IPS-18a (cell line): ENCODE measurements at regions not wholly inside any gene's neighbourhood (a gene's known extent, or its start where the extent isn't known, plus 50 kb on each side); places are given as distances from the start of the nearest gene placed in this dataset.

Source experiments
- H3K27ac ChIP-seq: one replicate; pipeline ENCODE4 v1.5.1; 2013; ENCODE audit warnings: low read length
- H3K27me3 ChIP-seq: one replicate; pipeline ENCODE4 v1.6.1; 2013; ENCODE audit warnings: mild to moderate bottlenecking, low read length; ENCODE audit not compliant: control insufficient read depth, insufficient read depth
- H3K36me3 ChIP-seq: one replicate; pipeline ENCODE4 v1.6.1; 2013; ENCODE audit warnings: low read depth, low read length; ENCODE audit not compliant: control insufficient read depth
- H3K4me1 ChIP-seq: one replicate; pipeline ENCODE4 v1.6.1; 2013; ENCODE audit warnings: low read depth, low read length; ENCODE audit not compliant: control insufficient read depth
- H3K4me3 ChIP-seq: one replicate; pipeline ENCODE4 v1.5.1; 2013; ENCODE audit warnings: low read length
- H3K9ac ChIP-seq: one replicate; pipeline ENCODE4 v1.6.1; 2013; ENCODE audit warnings: mild to moderate bottlenecking, low read length, moderate library complexity
- H3K9me3 ChIP-seq: one replicate; pipeline ENCODE4 v1.6.1; 2013; ENCODE audit warnings: low read depth, low read length; ENCODE audit not compliant: control insufficient read depth

DNA sequence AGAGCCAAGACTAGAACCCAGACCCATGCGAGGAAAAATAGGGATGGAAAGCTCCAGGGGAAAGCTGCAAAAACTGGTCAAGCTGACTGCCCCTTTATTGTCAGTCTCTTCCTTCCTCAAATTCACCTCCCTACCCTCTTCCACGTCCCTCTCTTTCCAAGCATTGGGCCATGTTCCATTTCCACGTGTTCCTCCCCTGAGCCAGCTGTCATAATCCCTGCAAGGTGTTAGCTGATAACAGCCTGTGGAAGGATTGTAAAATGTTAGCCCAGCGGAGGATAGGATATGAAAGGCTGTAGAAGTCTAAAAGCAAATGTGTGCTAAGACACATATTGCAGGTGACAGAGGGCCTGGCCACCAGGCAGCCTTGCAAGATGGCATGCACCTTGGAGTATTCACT lies 88.0 kb upstream of the MAX start:
- H3K9me3 ChIP-seq = no peaks in the 10 kb centered on the region
- no peak overlapping the region for H3K9ac ChIP-seq
- H3K4me3 ChIP-seq = no peak overlapping the region
- H3K4me1 ChIP-seq = peaks cover 21% of the 10 kb centered on the region
- H3K27me3 ChIP-seq = no peaks in the 10 kb centered on the region
- no peak overlapping the region for H3K27ac ChIP-seq
- H3K36me3 ChIP-seq = no peaks in the 10 kb centered on the region

DNA sequence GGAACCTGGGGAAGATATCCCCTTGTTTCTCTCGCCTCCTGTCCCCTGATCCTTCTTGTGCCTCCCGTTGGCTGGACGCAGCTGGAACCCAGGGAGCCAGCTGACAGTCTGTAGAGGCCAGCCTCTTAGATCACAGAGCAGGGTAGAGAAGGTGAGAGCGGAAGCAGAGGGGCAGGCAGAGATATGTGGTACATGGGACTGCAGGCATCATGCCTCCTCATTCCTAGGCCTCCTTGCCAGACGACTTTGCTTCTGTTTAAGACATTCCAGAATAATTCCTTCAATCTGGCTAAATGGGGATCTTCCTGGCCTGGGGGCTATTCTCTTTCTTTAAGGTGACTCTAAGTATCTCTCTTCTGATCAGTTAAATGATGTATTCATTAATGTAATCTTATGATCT lies 89.4 kb upstream of the MAX start:
- no peaks in the 10 kb centered on the region for H3K27me3 ChIP-seq
- H3K4me1 ChIP-seq = peaks cover 11% of the 10 kb centered on the region
- no peak overlapping the region for H3K4me3 ChIP-seq
- H3K36me3 ChIP-seq = no peaks in the 10 kb centered on the region
- no peak overlapping the region for H3K9ac ChIP-seq
- H3K9me3 ChIP-seq = no peaks in the 10 kb centered on the region
- H3K27ac ChIP-seq = no peak overlapping the region

DNA sequence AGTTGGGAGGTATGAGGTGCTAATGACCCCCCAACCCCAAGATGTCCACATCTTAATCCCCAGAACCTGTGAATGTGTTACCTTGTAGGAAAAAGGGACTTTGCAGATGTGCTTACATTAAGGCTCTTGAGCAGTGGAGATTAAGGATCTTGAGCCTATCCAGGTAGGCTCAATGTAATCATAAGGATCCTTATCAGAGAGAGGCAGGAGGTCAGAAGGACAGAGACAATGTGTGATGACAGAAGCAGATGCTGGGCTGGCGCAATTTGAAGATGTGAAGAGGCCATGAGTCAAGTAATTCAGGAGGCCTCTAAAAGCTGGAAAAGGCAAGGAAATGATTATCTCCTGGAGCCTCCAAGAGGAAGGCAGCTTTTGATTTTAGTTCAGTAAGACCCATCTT lies 90.4 kb upstream of the MAX start:
- Histone ChIP-seq H3K27me3 (no peaks in the 10 kb centered on the region), H3K4me1 (peaks cover 1% of the 10 kb centered on the region), H3K4me3 (no peak overlapping the region), H3K27ac (no peak overlapping the region), H3K36me3 (no peaks in the 10 kb centered on the region), H3K9ac (no peak overlapping the region), H3K9me3 (no peaks in the 10 kb centered on the region)

DNA sequence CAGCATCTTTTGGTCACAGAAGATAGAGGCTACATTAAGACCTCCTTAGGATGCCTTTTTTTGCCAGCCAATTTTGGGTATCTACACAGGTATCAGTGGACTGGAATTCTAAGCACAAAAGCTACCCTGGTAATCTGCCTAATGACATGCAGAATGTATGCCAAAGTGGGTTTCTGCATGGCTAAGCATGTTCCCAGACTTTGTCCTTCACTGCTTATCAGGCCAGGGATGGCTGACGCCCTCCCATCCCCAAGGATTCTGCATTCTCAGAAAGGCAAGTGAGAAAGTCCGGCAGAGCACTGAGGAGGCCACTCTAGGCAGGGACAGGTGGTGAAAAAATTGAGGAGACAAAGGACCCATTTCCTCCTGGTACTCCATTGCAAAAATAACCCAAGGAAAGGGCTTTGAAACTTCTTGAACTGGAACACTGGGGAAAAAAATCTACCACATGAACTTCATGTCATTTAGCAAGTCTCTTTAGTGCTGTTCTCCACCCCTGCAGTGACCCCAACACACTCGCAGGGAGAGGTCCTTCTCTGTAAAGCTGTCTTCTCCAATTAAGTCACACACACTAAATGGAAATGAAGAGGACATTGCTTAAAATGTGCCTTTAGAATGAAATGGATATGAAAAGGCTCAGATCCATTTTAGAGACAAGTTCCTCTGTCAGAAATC lies 91.7 kb upstream of the MAX start:
- Histone ChIP-seq H3K9me3 (no peaks in the 10 kb centered on the region), H3K27ac (no peak overlapping the region), H3K4me3 (no peak overlapping the region), H3K9ac (no peak overlapping the region), H3K36me3 (no peaks in the 10 kb centered on the region), H3K27me3 (no peaks in the 10 kb centered on the region), H3K4me1 (no peaks in the 10 kb centered on the region)

DNA sequence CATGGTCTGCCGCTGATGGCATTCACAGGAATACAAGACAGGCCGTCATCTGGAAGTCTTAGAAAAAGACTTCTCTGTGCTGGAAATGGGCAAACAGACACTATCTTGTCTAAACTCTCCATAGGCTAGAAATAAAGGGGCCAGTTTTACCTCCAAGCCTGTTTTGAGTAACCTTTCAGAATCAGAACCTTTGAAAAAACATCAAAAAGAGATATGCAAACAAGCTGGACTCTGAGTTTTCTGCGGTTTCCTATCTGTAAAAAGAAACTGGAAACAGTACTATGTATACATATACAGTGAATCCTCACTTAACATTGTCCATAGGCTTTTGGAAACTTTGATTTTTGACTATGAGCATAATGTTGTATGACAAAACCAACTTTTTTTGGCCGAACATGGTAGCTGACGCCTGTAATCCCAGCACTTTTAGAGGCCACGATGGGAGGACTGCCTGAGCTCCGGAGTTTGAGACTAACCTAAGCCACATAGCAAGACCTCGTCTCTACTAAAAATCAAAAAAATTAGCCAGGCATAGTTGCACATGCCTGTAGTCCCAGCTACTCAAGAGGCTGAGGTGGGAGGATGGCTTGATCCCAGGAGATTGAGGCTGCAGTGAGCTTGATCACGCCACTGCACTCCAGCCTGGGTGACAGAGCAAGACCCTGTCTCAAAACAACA lies 92.9 kb upstream of the MAX start:
- Histone ChIP-seq H3K27ac (no peak overlapping the region), H3K9ac (no peak overlapping the region), H3K36me3 (no peaks in the 10 kb centered on the region), H3K9me3 (no peaks in the 10 kb centered on the region), H3K27me3 (no peaks in the 10 kb centered on the region), H3K4me3 (no peak overlapping the region), H3K4me1 (no peaks in the 10 kb centered on the region)

DNA sequence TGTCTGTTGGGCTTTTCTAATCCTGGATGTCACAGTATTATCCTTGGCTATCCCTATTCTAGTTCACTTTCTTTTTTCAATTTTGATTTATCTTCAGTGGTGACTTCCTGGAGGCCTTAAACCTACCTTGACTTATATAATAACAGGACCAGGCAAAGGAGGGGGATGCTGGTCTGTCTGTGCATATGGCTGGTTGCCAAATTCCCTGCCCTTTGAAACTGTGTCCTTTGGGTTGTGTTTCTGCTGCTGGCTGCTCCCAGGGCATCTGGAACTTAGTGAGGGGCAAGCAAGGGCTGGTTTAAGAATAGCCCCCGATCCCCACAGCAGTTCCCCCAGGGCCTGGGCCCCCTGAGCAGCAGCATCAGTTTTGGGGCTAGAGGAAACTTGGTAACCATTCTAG lies 96.0 kb upstream of the MAX start:
- no peak overlapping the region for H3K4me3 ChIP-seq
- no peak overlapping the region for H3K9ac ChIP-seq
- no peaks in the 10 kb centered on the region for H3K4me1 ChIP-seq
- no peaks in the 10 kb centered on the region for H3K9me3 ChIP-seq
- no peak overlapping the region for H3K27ac ChIP-seq
- H3K36me3 ChIP-seq = no peaks in the 10 kb centered on the region
- H3K27me3 ChIP-seq = no peaks in the 10 kb centered on the region

DNA sequence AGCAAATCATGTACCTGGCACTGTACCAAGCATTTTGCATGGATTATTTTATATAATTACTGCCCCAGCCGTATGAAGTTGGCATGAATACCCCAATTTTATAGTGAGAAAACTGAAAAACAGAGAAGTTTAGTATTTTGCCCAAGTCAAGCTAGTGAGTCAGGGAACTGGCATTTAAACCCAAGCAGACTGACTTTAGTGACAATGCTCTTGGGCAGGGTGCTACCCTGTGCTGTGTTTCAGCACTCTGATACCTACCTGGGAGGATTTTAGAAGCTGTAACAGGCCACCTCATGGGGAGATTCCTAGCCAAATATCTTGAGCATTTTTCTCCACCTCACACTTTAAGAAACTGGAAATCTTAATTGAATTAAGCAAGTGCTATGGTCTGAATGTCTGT lies 98.1 kb upstream of the MAX start:
- Histone ChIP-seq H3K4me1 (no peaks in the 10 kb centered on the region), H3K27ac (no peak overlapping the region), H3K4me3 (no peak overlapping the region), H3K9me3 (no peaks in the 10 kb centered on the region), H3K36me3 (no peaks in the 10 kb centered on the region), H3K27me3 (no peaks in the 10 kb centered on the region), H3K9ac (no peak overlapping the region)

DNA sequence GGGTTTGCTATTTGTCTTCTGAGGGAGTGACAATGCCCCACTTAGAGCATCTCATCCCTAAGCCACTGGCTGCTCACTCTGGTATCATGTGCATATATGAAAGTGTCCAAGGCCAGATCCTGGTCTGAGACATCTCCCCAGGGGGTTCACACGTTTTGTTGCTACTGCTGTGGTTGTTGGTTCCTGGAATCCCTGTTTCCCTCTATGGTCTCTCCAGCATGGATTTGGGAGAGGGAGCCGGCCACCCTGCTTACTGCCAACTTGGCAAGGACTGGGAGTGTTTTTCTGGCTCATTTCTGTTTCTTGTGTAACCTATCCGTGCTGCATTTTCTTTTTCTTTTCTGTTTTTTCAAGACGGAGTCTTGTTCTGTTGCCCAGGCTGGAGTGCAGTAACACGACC lies 101.3 kb upstream of the MAX start:
- Histone ChIP-seq H3K9ac (no peak overlapping the region), H3K4me3 (no peak overlapping the region), H3K27ac (no peak overlapping the region), H3K9me3 (no peaks in the 10 kb centered on the region), H3K27me3 (no peaks in the 10 kb centered on the region), H3K36me3 (no peaks in the 10 kb centered on the region), H3K4me1 (no peaks in the 10 kb centered on the region)

DNA sequence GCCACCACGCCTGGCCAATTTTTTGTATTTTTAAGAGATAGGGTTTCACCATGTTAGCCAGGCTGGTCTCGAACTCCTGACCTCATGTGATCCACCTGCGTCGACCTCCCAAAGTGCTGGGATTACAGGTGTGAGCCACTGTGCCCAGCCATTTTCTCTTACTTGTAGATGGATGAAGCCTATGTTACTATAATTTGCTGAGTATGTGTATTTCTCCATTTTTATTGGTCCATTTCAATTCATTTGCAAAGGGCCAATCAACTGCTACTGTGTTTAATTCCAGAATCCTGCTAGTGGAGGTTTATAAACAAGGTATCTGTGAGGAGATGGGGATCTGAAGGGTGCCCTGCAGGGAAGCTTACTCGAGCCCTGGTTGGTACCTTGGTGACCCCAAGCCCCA lies 101.7 kb upstream of the MAX start:
- Histone ChIP-seq H3K27me3 (no peaks in the 10 kb centered on the region), H3K27ac (no peak overlapping the region), H3K9me3 (no peaks in the 10 kb centered on the region), H3K36me3 (no peaks in the 10 kb centered on the region), H3K9ac (no peak overlapping the region), H3K4me3 (no peak overlapping the region), H3K4me1 (no peaks in the 10 kb centered on the region)

DNA sequence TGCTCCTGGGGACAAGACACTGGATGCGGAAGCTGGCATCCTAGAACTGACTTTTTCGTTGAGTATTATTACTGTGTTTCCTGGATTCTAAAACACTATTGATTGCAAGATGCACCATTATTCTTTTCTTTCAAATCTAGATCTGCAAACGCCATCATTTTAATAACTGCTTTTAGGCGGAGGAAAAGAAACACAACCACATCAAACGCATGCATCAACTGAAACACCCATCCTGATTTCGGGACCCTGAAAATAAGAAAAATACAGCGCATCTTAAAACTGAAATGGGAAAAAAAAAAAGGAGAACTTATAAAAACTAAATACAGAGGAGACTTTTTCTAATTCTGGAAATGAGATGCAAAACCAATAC lies 103.7 kb upstream of the MAX start:
- H3K9ac ChIP-seq = no peak overlapping the region

DNA sequence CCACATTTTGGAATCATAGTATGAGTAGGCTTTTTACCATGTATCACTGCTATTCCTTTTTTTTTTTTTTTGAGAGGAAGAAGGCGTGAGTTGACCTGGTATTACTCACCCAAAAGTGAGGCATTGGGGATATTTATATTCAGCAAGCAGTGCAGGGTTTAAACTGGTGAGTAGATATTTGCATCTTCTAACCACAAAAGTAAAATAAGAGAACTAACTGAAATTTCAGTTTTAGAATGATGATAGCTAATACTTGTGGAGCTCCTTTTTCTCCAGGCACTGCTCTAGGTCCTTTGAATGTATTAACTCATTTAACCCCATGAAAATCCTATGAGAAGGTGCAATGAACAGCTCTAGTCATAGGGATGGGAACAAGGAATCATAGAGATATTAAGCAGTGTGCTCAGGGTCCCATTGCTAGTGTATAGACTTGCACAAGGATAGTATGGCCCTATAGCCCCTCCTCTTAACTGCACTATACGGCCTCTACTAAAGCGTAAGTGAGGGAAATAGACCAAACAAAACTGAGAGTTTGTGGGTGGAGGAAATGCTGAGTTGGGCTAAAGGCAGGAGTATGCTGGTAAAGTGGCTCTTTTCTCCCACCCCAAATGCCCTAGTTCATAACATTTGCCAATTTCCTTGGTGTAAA lies 104.3 kb upstream of the MAX start:
- H3K27ac ChIP-seq = no peak overlapping the region
- H3K9me3 ChIP-seq = no peaks in the 10 kb centered on the region
- H3K4me1 ChIP-seq = no peaks in the 10 kb centered on the region
- no peaks in the 10 kb centered on the region for H3K36me3 ChIP-seq
- no peak overlapping the region for H3K9ac ChIP-seq
- no peaks in the 10 kb centered on the region for H3K27me3 ChIP-seq
- no peak overlapping the region for H3K4me3 ChIP-seq

More for the DNA sequence above, 103.7 kb upstream of the MAX start:
- H3K27me3 ChIP-seq = no peaks in the 10 kb centered on the region
- no peaks in the 10 kb centered on the region for H3K4me1 ChIP-seq
- no peak overlapping the region for H3K4me3 ChIP-seq
- H3K9me3 ChIP-seq = no peaks in the 10 kb centered on the region
- no peaks in the 10 kb centered on the region for H3K36me3 ChIP-seq
- H3K27ac ChIP-seq = no peak overlapping the region

DNA sequence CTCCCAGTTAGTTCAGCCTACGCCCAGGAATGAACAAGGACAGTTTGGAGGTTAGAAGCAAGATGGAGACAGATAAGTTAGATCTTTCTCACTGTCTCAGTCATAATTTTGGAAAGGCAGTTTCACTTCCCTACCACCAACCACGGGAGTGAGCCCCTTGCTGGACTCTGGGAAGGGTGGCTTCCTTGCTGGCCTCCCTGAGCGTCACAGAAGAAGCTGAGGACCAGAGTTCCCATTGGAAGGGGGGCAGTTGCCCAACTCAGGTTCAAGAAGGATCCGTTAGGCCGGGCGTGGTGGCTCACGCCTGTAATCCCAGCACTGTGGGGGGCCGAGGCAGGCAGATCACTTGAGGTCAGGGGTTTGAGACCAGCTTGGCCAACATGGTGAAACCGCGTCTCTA lies 106.2 kb upstream of the MAX start:
- Histone ChIP-seq H3K27ac (no peak overlapping the region), H3K9ac (no peak overlapping the region), H3K36me3 (no peaks in the 10 kb centered on the region), H3K4me1 (peaks cover 10% of the 10 kb centered on the region), H3K4me3 (no peak overlapping the region), H3K9me3 (no peaks in the 10 kb centered on the region), H3K27me3 (no peaks in the 10 kb centered on the region)
